GM18508 (cell line): ENCODE measurements at regions not wholly inside any gene's neighbourhood (a gene's known extent, or its start where the extent isn't known, plus 50 kb on each side); places are given as distances from the start of the nearest gene placed in this dataset.

Experiments
- ATAC-seq: cut with Tn5 transposase; IDR thresholded peaks from one replicate; pipeline ENCODE4 v1.9.1; 2021; ENCODE audit warnings: moderate number of reproducible peaks; ENCODE audit not compliant: insufficient read depth, unreplicated experiment

- ATAC-seq = no peak
Measured at GRCh38 chr4:165610679-165611437, 232.1 kb downstream of the CPE start.

- peak; percentile 98 for ATAC-seq
Measured at GRCh38 chr4:165612936-165613335, 234.1 kb downstream of the CPE start.

GRCh38 chr4:165613581-165613980 lies 234.8 kb downstream of the CPE start:
- no peak for ATAC-seq

- ATAC-seq = no peak
Measured at GRCh38 chr4:165620913-165621312, 242.1 kb downstream of the CPE start.

- ATAC-seq = no peak
Measured at GRCh38 chr4:165621983-165622382, 243.2 kb downstream of the CPE start.

- ATAC-seq = no peak
Measured at GRCh38 chr4:165625281-165625680, 246.5 kb downstream of the CPE start.

- no peak for ATAC-seq
Measured at GRCh38 chr4:165626316-165626715, 246.7 kb upstream of the TLL1 start.

- no peak for ATAC-seq
Measured at GRCh38 chr4:165627128-165627527, 245.9 kb upstream of the TLL1 start.

- ATAC-seq = no peak
Measured at GRCh38 chr4:165627548-165627947, 245.5 kb upstream of the TLL1 start.

GRCh38 chr4:165628572-165628971 lies 244.5 kb upstream of the TLL1 start:
- no peak for ATAC-seq

GRCh38 chr4:165630671-165631070 lies 242.4 kb upstream of the TLL1 start:
- ATAC-seq = no peak

GRCh38 chr4:165631208-165631894 lies 241.7 kb upstream of the TLL1 start:
- no peak for ATAC-seq

GRCh38 chr4:165631912-165632311 lies 241.1 kb upstream of the TLL1 start:
- no peak for ATAC-seq

GRCh38 chr4:165634766-165635165 lies 238.3 kb upstream of the TLL1 start:
- ATAC-seq = no peak

- no peak for ATAC-seq
Measured at GRCh38 chr4:165635381-165635780, 237.7 kb upstream of the TLL1 start.

GRCh38 chr4:165635951-165636350 lies 237.1 kb upstream of the TLL1 start:
- no peak for ATAC-seq

GRCh38 chr4:165651901-165652300 lies 221.1 kb upstream of the TLL1 start:
- no peak for ATAC-seq

GRCh38 chr4:165654556-165654955 lies 218.5 kb upstream of the TLL1 start:
- no peak for ATAC-seq

- no peak for ATAC-seq
Measured at GRCh38 chr4:165656399-165656798, 216.6 kb upstream of the TLL1 start.

- no peak for ATAC-seq
Measured at GRCh38 chr4:165656829-165657490, 216.1 kb upstream of the TLL1 start.

- ATAC-seq = no peak
Measured at GRCh38 chr4:165662341-165662740, 210.7 kb upstream of the TLL1 start.
